NCI-H345 (cell line): ENCODE measurements at regions not wholly inside any gene's neighbourhood (a gene's known extent, or its start where the extent isn't known, plus 50 kb on each side); places are given as distances from the start of the nearest gene placed in this dataset.

Source experiments
- DNase-seq: peaks from one replicate; lab custom pipeline; 2025; lab: John Stamatoyannopoulos, UW

GRCh38 chr5:82334856-82335255 is 56.7 kb upstream of the RPS23 start:
- no peak for DNase-seq

DNA sequence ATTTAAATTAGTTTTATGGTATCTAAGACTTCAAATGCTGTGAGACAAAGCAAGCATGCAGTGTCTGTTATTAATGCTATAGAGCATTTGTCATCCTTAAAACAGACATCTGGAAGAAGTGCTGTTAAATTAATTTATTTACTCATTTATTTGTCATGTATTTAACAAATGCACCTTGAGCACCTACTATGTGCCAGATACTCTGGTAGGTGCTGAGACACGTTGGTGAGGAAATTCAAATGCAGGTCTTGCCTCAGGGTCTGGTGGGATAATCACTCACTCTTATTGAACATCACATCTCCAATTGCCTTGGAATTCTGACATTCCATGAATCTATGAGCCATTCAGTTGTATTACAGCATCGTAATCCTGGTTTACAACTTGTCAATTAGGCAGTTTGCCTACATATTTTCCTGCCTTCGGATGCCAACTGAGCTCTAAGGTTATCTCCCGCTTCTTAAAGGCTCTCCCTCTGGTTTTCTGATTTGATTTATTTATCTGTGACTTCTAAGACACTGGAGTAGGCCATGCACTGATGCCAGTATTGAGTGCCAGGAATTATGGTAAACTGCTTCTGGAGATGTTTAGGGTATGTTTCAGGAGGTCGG is 56.0 kb upstream of the RPS23 start:
- DNase-seq = no peak

DNA sequence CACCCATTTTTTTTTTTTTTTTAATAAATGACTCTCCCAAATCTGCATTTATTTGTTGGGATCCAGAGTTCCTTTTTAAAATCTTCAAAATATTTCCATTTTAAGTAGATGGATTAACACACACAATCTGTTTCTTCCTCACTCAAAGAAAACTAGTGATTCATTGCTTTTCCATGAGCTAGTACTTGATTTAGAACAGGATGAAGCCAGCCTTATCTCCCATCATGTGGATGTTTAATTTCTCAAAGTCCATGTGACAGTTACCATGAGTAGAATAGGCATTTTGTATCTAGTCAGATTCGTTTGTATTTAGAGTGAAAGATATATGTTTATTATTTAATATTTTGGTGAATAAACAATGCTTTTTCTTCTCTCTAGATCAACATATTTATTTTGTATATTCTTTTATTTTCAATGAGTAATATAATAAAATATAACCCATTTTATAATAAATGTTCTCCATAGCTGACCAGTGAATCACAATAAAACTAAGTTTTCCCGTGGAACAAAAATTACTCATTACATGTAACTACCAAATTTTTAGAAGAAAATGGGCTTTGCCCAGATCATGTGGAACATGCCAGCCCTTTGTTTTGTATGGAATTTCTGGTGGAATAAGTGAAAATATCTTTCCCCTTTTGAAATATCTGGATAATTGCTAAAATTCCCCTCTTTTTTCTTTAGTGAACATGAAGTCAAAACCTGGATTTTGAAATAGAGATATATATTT is 54.9 kb upstream of the RPS23 start:
- no peak for DNase-seq

DNA sequence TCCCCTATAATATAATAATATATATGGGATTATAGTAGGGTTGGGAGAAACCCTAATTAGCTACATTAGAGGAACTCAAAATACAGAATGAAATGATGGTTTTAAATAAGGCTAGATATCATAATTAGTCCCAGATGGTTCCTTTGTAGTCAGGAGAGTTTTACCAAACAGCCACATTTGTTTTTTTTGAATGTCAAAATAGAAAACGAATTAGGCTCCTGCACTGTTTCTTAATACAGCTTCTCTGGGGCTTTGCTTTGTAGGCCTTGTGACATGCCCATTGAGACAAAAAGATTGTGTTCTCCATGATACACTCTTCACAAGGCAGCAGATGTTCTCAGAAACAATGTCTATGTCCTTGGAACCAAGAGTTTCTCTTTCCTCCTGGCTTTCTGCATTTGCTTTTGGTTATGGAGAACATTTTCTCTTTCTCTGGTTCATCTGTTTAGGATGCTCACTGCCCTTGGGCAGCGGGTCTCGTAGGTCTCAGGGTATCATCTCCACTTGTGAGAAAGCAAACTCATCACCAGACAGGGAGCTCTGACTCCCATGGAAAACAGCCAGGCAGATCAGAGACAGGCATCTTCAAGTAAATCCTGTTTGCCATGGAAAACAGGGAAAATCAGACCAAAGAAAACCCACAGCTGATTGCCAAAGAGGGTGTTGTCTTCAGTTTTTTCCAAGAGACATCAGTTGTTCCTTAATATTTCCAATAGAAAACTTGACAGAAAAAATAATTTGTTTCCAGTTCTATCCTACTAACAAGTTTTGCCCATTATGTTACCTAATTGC is 54.1 kb upstream of the RPS23 start:
- no peak for DNase-seq

- DNase-seq = no peak
Measured at GRCh38 chr5:82331557-82331956, 53.4 kb upstream of the RPS23 start.

- no peak for DNase-seq
Measured at GRCh38 chr5:82330530-82331270, 52.5 kb upstream of the RPS23 start.

DNA sequence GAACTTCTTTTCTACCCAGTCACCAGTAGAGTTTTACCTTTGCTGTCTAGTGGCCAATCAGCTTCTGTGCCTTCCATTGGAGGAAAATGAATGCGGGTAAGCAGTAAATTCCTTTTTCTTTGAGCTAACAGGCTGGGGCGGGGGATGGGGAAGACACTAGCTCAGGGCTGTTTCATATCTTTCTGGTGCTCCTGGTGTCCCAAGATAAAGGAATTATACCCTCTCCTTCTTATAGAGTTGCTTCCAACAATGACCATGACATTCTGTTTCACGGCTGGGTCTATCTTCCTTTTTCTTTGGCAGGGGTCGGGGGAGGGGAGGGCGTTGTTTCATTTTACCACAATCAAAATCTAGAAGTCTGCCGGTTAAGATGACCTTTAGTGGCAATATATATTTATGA is 51.2 kb upstream of the RPS23 start:
- no peak for DNase-seq
